T-cell (primary cell): ENCODE measurements at regions not wholly inside any gene's neighbourhood (a gene's known extent, or its start where the extent isn't known, plus 50 kb on each side); places are given as distances from the start of the nearest gene placed in this dataset.
"Not testable (repeated sequence)": the region's sequence is repeated elsewhere in the genome, so short reads cannot be mapped to it uniquely, and the experiment has no call there.

Experiments used
- ATAC-seq, 4 experiments: fragments of 200-7000 bp in 3 of 4; fragments of 150-1000 bp in 1 of 4; cut with Tn5 transposase; replicated peaks in 1 of 4; 1 replicate in 3 of 4; 2 replicates in 1 of 4; pipeline ENCODE4 v1.10.0; 2021; ENCODE audit warnings: moderate library complexity in 3 of 4, mild to moderate bottlenecking in 2 of 4, moderate number of reproducible peaks in 1 of 4
- CTCF ChIA-PET, 2 donors: fragments of 300-600 bp; sonication (Branson Sonifier 250); formaldehyde crosslinking; loops; one replicate each; lab custom pipeline; 2022; ENCODE audit warnings: antibody characterized with exemption in 2 of 2; lab: Charles Lee
- POLR2A ChIA-PET, 2 donors: fragments of 300-600 bp; sonication (Branson Sonifier 250); formaldehyde crosslinking; loops; one replicate each; lab custom pipeline; 2022; ENCODE audit warnings: antibody characterized with exemption in 2 of 2; lab: Charles Lee
- DNase-seq, 35 experiments: peaks; one replicate each; pipeline versions ENCODE4 v3.0.0 to v3.0.0-alpha.2; 2013 to 2023
- H3K27ac ChIP-seq: one replicate; pipeline ENCODE4 v1.5.1; 2013; ENCODE audit warnings: low read length
- H3K27me3 ChIP-seq, 2 experiments: replicated peaks in 1 of 2; 1 replicate in 1 of 2; 2 replicates in 1 of 2; pipeline versions ENCODE4 v1.6.1 to v1.7.0; 2013; ENCODE audit warnings: low read length in 1 of 2, mixed read lengths in 1 of 2; ENCODE audit not compliant: control insufficient read depth in 2 of 2, insufficient read depth in 2 of 2; ENCODE audit errors: extremely low read depth in 1 of 2
- H3K36me3 ChIP-seq, 2 donors: 1 replicate in 1 of 2; 2 replicates in 1 of 2; pipeline versions ENCODE4 v1.6.1 to v1.7.0; 2013; ENCODE audit warnings: low read length in 1 of 2; ENCODE audit not compliant: control insufficient read depth in 2 of 2, insufficient read depth in 1 of 2; ENCODE audit errors: extremely low read depth in 1 of 2
- H3K4me1 ChIP-seq, 2 experiments: 1 replicate in 1 of 2; 2 replicates in 1 of 2; pipeline versions ENCODE4 v1.6.1 to v1.7.0; 2013; ENCODE audit warnings: low read length in 2 of 2, mixed read lengths in 1 of 2; ENCODE audit not compliant: insufficient read depth in 2 of 2, control insufficient read depth in 1 of 2; ENCODE audit errors: extremely low read depth in 1 of 2
- H3K4me3 ChIP-seq, 2 donors: 1 replicate in 1 of 2; 2 replicates in 1 of 2; pipeline versions ENCODE4 v1.5.1 to v1.7.0; 2013; ENCODE audit warnings: mild to moderate bottlenecking in 2 of 2, low read length in 1 of 2, moderate library complexity in 1 of 2; ENCODE audit not compliant: control insufficient read depth in 1 of 2; ENCODE audit errors: extremely low read depth in 1 of 2
- H3K9me3 ChIP-seq: 2 replicates; pipeline ENCODE4 v1.7.0; 2013
- H3K27ac Mint-ChIP-seq, 2 donors: one replicate each; pipeline ENCODE4 v1.8.0; 2020 to 2021; ENCODE audit warnings: mild to moderate bottlenecking in 2 of 2, mixed read lengths in 2 of 2
- H3K27me3 Mint-ChIP-seq, 2 donors: one replicate each; pipeline ENCODE4 v1.8.0; 2021 to 2022; ENCODE audit warnings: mixed read lengths in 2 of 2
- H3K36me3 Mint-ChIP-seq: one replicate; pipeline ENCODE4 v1.8.0; 2021; ENCODE audit warnings: mixed read lengths
- H3K4me1 Mint-ChIP-seq, 3 donors: one replicate each; pipeline ENCODE4 v1.8.0; 2020 to 2022; ENCODE audit warnings: mixed read lengths in 3 of 3, mild to moderate bottlenecking in 1 of 3
- H3K4me3 Mint-ChIP-seq, 3 donors: one replicate each; pipeline ENCODE4 v1.8.0; 2020 to 2022; ENCODE audit warnings: mild to moderate bottlenecking in 3 of 3, mixed read lengths in 3 of 3, moderate library complexity in 3 of 3
- H3K9me3 Mint-ChIP-seq, 3 donors: one replicate each; pipeline ENCODE4 v1.8.0; 2020 to 2022; ENCODE audit warnings: mixed read lengths in 3 of 3
- WGBS: methylation state at CpG from one replicate; pipeline ENCODE4 v1.1.5; 2013; ENCODE audit warnings: missing lambda C conversion rate; ENCODE audit not compliant: insufficient coverage; 5-methylcytosine and 5-hydroxymethylcytosine counted together

- no peak overlapping the region for H3K27ac ChIP-seq
- Mint-ChIP-seq H3K4me3 (no peak overlapping the region), H3K4me1 (no peaks in the 10 kb centered on the region), H3K27ac (no peak overlapping the region), H3K36me3 (no peaks in the 10 kb centered on the region), H3K27me3 (no peaks in the 10 kb centered on the region), H3K9me3 (peaks cover 5 to 10% (median 8%) of the 10 kb centered on the region in 3 donors)
- WGBS = no CpG with 5 or more reads among the region's 3 CpGs
- H3K9me3 ChIP-seq = peaks cover 7% of the 10 kb centered on the region
- H3K4me1 ChIP-seq = no peaks in the 10 kb centered on the region
- H3K27me3 ChIP-seq = no peaks in the 10 kb centered on the region
- DNase-seq (no peak), ATAC-seq (no peak)
- no peaks in the 10 kb centered on the region for H3K36me3 ChIP-seq
- ChIA-PET CTCF (no interaction called here), POLR2A (no interaction called here)
- H3K4me3 ChIP-seq = no peak overlapping the region
Measured at GRCh38 chr14:18656627-18657026, 55.7 kb downstream of the OR11H12 start.

- H3K36me3 Mint-ChIP-seq, H3K27me3 ChIP-seq, H3K27ac Mint-ChIP-seq, H3K36me3 ChIP-seq, DNase-seq, H3K27me3 Mint-ChIP-seq, H3K4me1 Mint-ChIP-seq, ATAC-seq, H3K4me1 ChIP-seq, H3K4me3 Mint-ChIP-seq, H3K4me3 ChIP-seq, CTCF ChIA-PET, H3K27ac ChIP-seq: not testable (repeated sequence)
- POLR2A ChIA-PET = interaction anchor here in 1 of 2 donors (0.7 kb wide), 1 partner anchor 1913 kb away, joined by 3 read pairs; no protein-coding TSS in a partner anchor
- peaks cover 5 to 10% (median 8%) of the 10 kb centered on the region in 3 donors for H3K9me3 Mint-ChIP-seq
- H3K9me3 ChIP-seq = peaks cover 12% of the 10 kb centered on the region
- 74% methylated on average over 5 of the region's 11 CpGs for WGBS
Measured at GRCh38 chr14:18659892-18660584, 59.1 kb downstream of the OR11H12 start.

GRCh38 chr14:18660585-18660922 lies 59.6 kb downstream of the OR11H12 start:
- no peaks in the 10 kb centered on the region for H3K36me3 Mint-ChIP-seq
- H3K9me3 ChIP-seq = peaks cover 12% of the 10 kb centered on the region
- H3K4me1 Mint-ChIP-seq = no peaks in the 10 kb centered on the region
- no peak for ATAC-seq
- H3K27me3 ChIP-seq = no peaks in the 10 kb centered on the region
- H3K36me3 ChIP-seq = no peaks in the 10 kb centered on the region
- H3K4me1 ChIP-seq = no peaks in the 10 kb centered on the region
- no peaks in the 10 kb centered on the region for H3K27me3 Mint-ChIP-seq
- no peak overlapping the region for H3K27ac ChIP-seq
- peaks cover 5 to 10% (median 8%) of the 10 kb centered on the region in 3 donors for H3K9me3 Mint-ChIP-seq
- no peak overlapping the region for H3K27ac Mint-ChIP-seq
- no peak overlapping the region for H3K4me3 Mint-ChIP-seq
- no peak overlapping the region for H3K4me3 ChIP-seq
- 69% methylated on average over 8 of the region's 8 CpGs for WGBS
- DNase-seq = no peak
- POLR2A ChIA-PET = no interaction called here
- CTCF ChIA-PET = no interaction called here

- H3K4me3 Mint-ChIP-seq, DNase-seq, H3K4me1 Mint-ChIP-seq, H3K36me3 Mint-ChIP-seq, H3K9me3 Mint-ChIP-seq, ATAC-seq, H3K27ac ChIP-seq, H3K4me1 ChIP-seq, CTCF ChIA-PET, H3K4me3 ChIP-seq, H3K27me3 Mint-ChIP-seq, H3K36me3 ChIP-seq, H3K27me3 ChIP-seq, H3K27ac Mint-ChIP-seq, H3K9me3 ChIP-seq, POLR2A ChIA-PET: not testable (repeated sequence)
- 56% methylated on average over 4 of the region's 4 CpGs for WGBS
Measured at GRCh38 chr14:18667843-18668242, 66.9 kb downstream of the OR11H12 start.

GRCh38 chr14:18688346-18688745 lies 87.4 kb downstream of the OR11H12 start:
- ATAC-seq (no peak), DNase-seq (no peak)
- ChIA-PET CTCF (no interaction called here), POLR2A (no interaction called here)
- WGBS = no CpG with 5 or more reads among the region's 2 CpGs
- Mint-ChIP-seq H3K9me3 (peaks cover 10 to 19% (median 15%) of the 10 kb centered on the region in 3 donors), H3K4me3 (no peak overlapping the region), H3K27ac (no peak overlapping the region), H3K4me1 (no peaks in the 10 kb centered on the region), H3K27me3 (peaks cover 0 to 4% of the 10 kb centered on the region in 2 donors), H3K36me3 (no peaks in the 10 kb centered on the region)
- H3K4me1 ChIP-seq = no peaks in the 10 kb centered on the region
- no peak overlapping the region for H3K27ac ChIP-seq
- H3K9me3 ChIP-seq = peaks cover 9% of the 10 kb centered on the region
- H3K27me3 ChIP-seq = no peaks in the 10 kb centered on the region
- H3K4me3 ChIP-seq = no peak overlapping the region
- no peaks in the 10 kb centered on the region for H3K36me3 ChIP-seq
